Trophoblast cell (in vitro differentiated cells and primary cell): ENCODE measurements at regions not wholly inside any gene's neighbourhood (a gene's known extent, or its start where the extent isn't known, plus 50 kb on each side); places are given as distances from the start of the nearest gene placed in this dataset.
"Not testable (repeated sequence)": the region's sequence is repeated elsewhere in the genome, so short reads cannot be mapped to it uniquely, and the experiment has no call there.

ENCODE experiments used
- DNase-seq, 2 donors: peaks; one replicate each; pipeline ENCODE4 v3.0.0-alpha.2; 2016
- H2AFZ ChIP-seq: 2 replicates; pipeline ENCODE4 v1.6.1; 2013; ENCODE audit warnings: low read length, moderate library complexity, mild to moderate bottlenecking; ENCODE audit not compliant: insufficient read depth, poor library complexity
- H2AK5ac ChIP-seq: 2 replicates; pipeline ENCODE4 v1.6.1; 2013; ENCODE audit warnings: mild to moderate bottlenecking, low read length
- H2BK120ac ChIP-seq: 2 replicates; pipeline ENCODE4 v1.6.1; 2013; ENCODE audit warnings: low read length, mild to moderate bottlenecking, moderate library complexity; ENCODE audit not compliant: insufficient read depth, poor library complexity
- H2BK12ac ChIP-seq: 2 replicates; pipeline ENCODE4 v1.6.1; 2013; ENCODE audit warnings: mild to moderate bottlenecking, low read length, moderate library complexity
- H2BK5ac ChIP-seq: 2 replicates; pipeline ENCODE4 v1.6.1; 2013; ENCODE audit warnings: low read length, low read depth, moderate library complexity, mild to moderate bottlenecking; ENCODE audit not compliant: poor library complexity
- H3K14ac ChIP-seq: 2 replicates; pipeline ENCODE4 v1.6.1; 2013; ENCODE audit warnings: mild to moderate bottlenecking, low read length
- H3K18ac ChIP-seq: 2 replicates; pipeline ENCODE4 v1.6.1; 2013; ENCODE audit warnings: mild to moderate bottlenecking, low read length
- H3K23ac ChIP-seq: 2 replicates; pipeline ENCODE4 v1.6.1; 2013; ENCODE audit warnings: low read length
- H3K27ac ChIP-seq: 2 replicates; pipeline ENCODE4 v1.5.1; 2013; ENCODE audit warnings: low read depth, mild to moderate bottlenecking, inconsistent platforms, low read length, moderate library complexity
- H3K27me3 ChIP-seq: 2 replicates; pipeline ENCODE4 v1.6.1; 2013; ENCODE audit warnings: inconsistent platforms, mild to moderate bottlenecking, low read length, moderate library complexity; ENCODE audit not compliant: insufficient read depth
- H3K36me3 ChIP-seq, 2 experiments: 1 replicate in 1 of 2; 2 replicates in 1 of 2; pipeline ENCODE4 v1.6.1; 2013; ENCODE audit warnings: low read length in 2 of 2, mild to moderate bottlenecking in 2 of 2, moderate library complexity in 1 of 2; ENCODE audit not compliant: insufficient read depth in 2 of 2, control insufficient read depth in 1 of 2
- H3K4ac ChIP-seq: 2 replicates; pipeline ENCODE4 v1.6.1; 2013; ENCODE audit warnings: low read depth, mild to moderate bottlenecking, low read length, moderate library complexity
- H3K4me1 ChIP-seq, 2 experiments: 1 replicate in 1 of 2; 2 replicates in 1 of 2; pipeline ENCODE4 v1.6.1; 2013; ENCODE audit warnings: low read length in 2 of 2, mild to moderate bottlenecking in 2 of 2, moderate library complexity in 1 of 2; ENCODE audit not compliant: insufficient read depth in 2 of 2, control insufficient read depth in 1 of 2
- H3K4me2 ChIP-seq: 2 replicates; pipeline ENCODE4 v1.6.1; 2013; ENCODE audit warnings: inconsistent platforms, mild to moderate bottlenecking, low read length, moderate library complexity
- H3K4me3 ChIP-seq: 2 replicates; pipeline ENCODE4 v1.5.1; 2013; ENCODE audit warnings: mild to moderate bottlenecking, low read depth, low read length, inconsistent platforms
- H3K79me1 ChIP-seq: one replicate; pipeline ENCODE4 v1.6.1; 2013; ENCODE audit warnings: low read length
- H3K79me2 ChIP-seq: 2 replicates; pipeline ENCODE4 v1.6.1; 2013; ENCODE audit warnings: low read length, mild to moderate bottlenecking; ENCODE audit not compliant: control insufficient read depth, insufficient read depth, poor library complexity
- H3K9ac ChIP-seq: 2 replicates; pipeline ENCODE4 v1.6.1; 2013; ENCODE audit warnings: mild to moderate bottlenecking, low read length
- H3K9me3 ChIP-seq: 2 replicates; pipeline ENCODE4 v1.6.1; 2013; ENCODE audit warnings: low read depth, mild to moderate bottlenecking, control low read depth, inconsistent platforms, low read length; ENCODE audit not compliant: insufficient read depth
- H4K12ac ChIP-seq: 2 replicates; pipeline ENCODE4 v1.6.1; 2013; ENCODE audit warnings: low read depth, mild to moderate bottlenecking, low read length, moderate library complexity
- H4K8ac ChIP-seq: 2 replicates; pipeline ENCODE4 v1.6.1; 2013; ENCODE audit warnings: low read depth, mild to moderate bottlenecking, low read length, moderate library complexity
- H4K91ac ChIP-seq: one replicate; pipeline ENCODE4 v1.6.1; 2013; ENCODE audit warnings: low read depth, mild to moderate bottlenecking, low read length, moderate library complexity
- WGBS: extraction: QIAGEN DNeasy Blood & Tissue Kit; methylation state at CpG from one replicate; pipeline ENCODE4 v1.1.7; 2013; ENCODE audit warnings: missing lambda C conversion rate; ENCODE audit not compliant: insufficient read length, insufficient coverage; ENCODE audit errors: extremely low coverage; 5-methylcytosine and 5-hydroxymethylcytosine counted together

DNA sequence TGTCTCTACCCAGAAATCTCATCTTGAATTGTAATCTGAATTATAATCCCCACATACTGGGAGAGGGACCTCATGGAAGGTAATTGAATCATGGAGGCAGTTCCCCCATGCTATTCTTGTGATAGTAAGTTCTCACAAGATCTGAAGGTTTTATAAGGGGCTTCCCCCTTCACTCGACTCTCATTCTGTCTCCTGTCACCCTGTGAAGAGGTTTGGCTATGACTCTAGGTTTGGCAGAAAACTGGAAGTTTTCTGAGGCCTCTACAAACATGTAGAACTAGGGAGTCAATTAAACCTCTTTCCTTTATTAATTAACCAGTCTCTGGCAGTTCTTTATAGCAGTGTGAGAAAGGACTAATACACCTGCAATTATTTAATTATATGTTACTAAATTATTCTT is 125.2 kb upstream of the TGFBR2 start:
- no peaks in the 10 kb centered on the region for H3K4me1 ChIP-seq
- no CpG with 5 or more reads among the region's 1 CpG for WGBS
- no peaks in the 10 kb centered on the region for H3K79me1 ChIP-seq

DNA sequence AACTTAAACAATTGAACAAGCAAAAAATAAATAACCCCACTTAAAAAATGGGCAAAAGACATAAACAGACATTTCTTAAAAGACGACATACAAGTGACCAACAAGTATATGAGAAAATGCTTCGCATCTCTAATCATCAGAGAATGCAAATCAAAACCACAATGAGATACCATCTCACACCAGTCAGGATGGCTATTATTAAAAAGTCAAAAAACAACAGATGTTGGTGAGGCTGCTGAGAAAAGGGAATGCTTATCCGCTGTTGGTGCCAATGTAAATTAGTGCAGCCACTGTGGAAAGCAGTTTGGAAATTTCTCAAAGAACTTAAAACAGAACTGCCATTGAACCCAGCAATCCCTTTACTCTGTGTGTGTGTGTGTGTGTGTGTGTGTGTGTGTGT is 122.2 kb upstream of the TGFBR2 start:
- not testable (repeated sequence) for H3K79me1 ChIP-seq, H3K36me3 ChIP-seq, H3K4me3 ChIP-seq, H3K79me2 ChIP-seq, DNase-seq, H4K8ac ChIP-seq, H4K12ac ChIP-seq, H3K14ac ChIP-seq, H3K23ac ChIP-seq, H2BK12ac ChIP-seq, H4K91ac ChIP-seq, H3K27me3 ChIP-seq, H3K4ac ChIP-seq, H2AFZ ChIP-seq, H3K18ac ChIP-seq, H3K4me2 ChIP-seq, H2AK5ac ChIP-seq, H2BK120ac ChIP-seq, H2BK5ac ChIP-seq, H3K9me3 ChIP-seq, H3K9ac ChIP-seq, H3K27ac ChIP-seq, H3K4me1 ChIP-seq
- WGBS: no CpG with 5 or more reads among the region's 3 CpGs

More for the DNA sequence above, 125.2 kb upstream of the TGFBR2 start:
- no peak overlapping the region for H3K4ac ChIP-seq
- H3K27me3 ChIP-seq: no peaks in the 10 kb centered on the region
- H3K23ac ChIP-seq: no peak overlapping the region
- H4K8ac ChIP-seq: no peak overlapping the region
- H3K18ac ChIP-seq: no peak overlapping the region
- no peak overlapping the region for H2AFZ ChIP-seq
- H4K12ac ChIP-seq: no peak overlapping the region
- no peaks in the 10 kb centered on the region for H3K36me3 ChIP-seq
- H3K4me3 ChIP-seq: no peak overlapping the region
- H3K14ac ChIP-seq: no peak overlapping the region
- no peak overlapping the region for H3K9ac ChIP-seq
- no peak overlapping the region for H2BK5ac ChIP-seq
- no peaks in the 10 kb centered on the region for H3K79me2 ChIP-seq
- H2AK5ac ChIP-seq: no peak overlapping the region
- H3K27ac ChIP-seq: no peak overlapping the region
- H4K91ac ChIP-seq: no peak overlapping the region
- H3K4me2 ChIP-seq: no peak overlapping the region
- no peaks in the 10 kb centered on the region for H3K9me3 ChIP-seq
- H2BK120ac ChIP-seq: no peak overlapping the region
- H2BK12ac ChIP-seq: no peak overlapping the region
- no peak for DNase-seq

DNA sequence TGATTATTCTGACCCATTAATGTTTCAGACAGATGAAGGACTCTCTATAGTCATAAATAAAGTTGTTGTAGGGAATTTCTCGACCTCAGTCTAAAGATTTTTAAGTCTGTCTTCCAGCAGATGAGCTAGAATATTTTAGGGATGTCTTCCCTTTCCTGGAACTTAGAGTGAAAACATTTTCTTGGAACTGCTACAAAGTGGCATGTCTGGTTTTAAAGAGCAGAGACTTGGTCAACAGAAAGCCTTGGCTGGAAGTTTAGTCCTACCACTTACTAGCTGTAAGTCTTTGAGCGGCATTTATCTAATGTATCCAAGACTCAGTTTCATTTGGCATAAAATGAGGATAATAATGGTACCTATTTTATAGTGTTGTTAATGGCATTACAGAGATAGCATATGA is 120.0 kb upstream of the TGFBR2 start:
- Histone ChIP-seq H2BK120ac (no peak overlapping the region), H3K9ac (no peak overlapping the region), H3K79me1 (no peaks in the 10 kb centered on the region), H4K91ac (no peak overlapping the region), H3K14ac (no peak overlapping the region), H3K23ac (no peak overlapping the region), H3K9me3 (no peaks in the 10 kb centered on the region), H3K79me2 (no peaks in the 10 kb centered on the region), H3K18ac (no peak overlapping the region), H4K12ac (no peak overlapping the region), H2AK5ac (no peak overlapping the region), H2BK5ac (no peak overlapping the region), H2AFZ (no peak overlapping the region), H3K4me1 (no peaks in the 10 kb centered on the region), H4K8ac (no peak overlapping the region), H3K36me3 (no peaks in the 10 kb centered on the region), H3K4me3 (no peak overlapping the region), H3K4me2 (no peak overlapping the region), H3K4ac (no peak overlapping the region), H3K27me3 (no peaks in the 10 kb centered on the region), H3K27ac (no peak overlapping the region), H2BK12ac (no peak overlapping the region)
- no CpG with 5 or more reads among the region's 2 CpGs for WGBS
- DNase-seq: no peak

DNA sequence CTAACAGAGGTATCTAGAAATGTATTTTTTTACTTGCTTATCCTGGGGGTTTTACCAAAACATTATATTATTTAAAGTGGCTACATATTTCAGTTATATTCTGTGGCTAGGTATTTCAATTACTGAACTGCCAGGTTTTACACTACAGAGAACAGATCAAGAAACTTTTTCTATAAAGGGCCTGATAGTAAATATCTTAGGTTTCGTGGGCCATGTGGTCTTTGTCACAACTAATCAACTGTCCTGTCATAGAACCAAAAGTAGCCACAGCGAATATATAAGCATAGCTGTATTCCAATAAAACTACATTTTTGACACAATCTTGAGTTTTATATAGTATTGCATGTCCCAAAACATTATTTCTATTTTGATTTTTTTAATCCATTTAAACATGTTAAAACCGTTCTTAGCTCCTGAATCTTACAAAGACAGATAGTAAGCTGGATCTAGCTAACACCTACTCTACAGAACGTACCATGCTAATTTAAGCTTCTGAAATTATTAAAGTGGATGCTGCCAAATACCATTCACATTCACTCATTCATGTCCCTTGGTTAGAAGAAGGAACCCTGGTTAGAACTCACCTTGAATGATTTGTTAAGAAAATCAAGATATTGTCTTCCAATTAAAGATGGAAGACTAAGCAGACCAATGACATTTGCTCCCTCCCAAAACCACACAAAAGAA is 118.2 kb upstream of the TGFBR2 start:
- Histone ChIP-seq H3K27me3 (no peaks in the 10 kb centered on the region), H2BK5ac (no peak overlapping the region), H3K18ac (no peak overlapping the region), H3K4me2 (no peak overlapping the region), H3K27ac (no peak overlapping the region), H3K36me3 (no peaks in the 10 kb centered on the region), H3K23ac (no peak overlapping the region), H3K4me1 (peaks cover 1 to 4% of the 10 kb centered on the region in 2 experiments), H4K8ac (no peak overlapping the region), H4K12ac (no peak overlapping the region), H2BK12ac (no peak overlapping the region), H3K4ac (no peak overlapping the region), H4K91ac (no peak overlapping the region), H3K9me3 (no peaks in the 10 kb centered on the region), H3K79me1 (no peaks in the 10 kb centered on the region), H2AK5ac (no peak overlapping the region), H2BK120ac (no peak overlapping the region), H3K79me2 (no peaks in the 10 kb centered on the region), H3K4me3 (no peak overlapping the region), H3K9ac (no peak overlapping the region), H2AFZ (no peak overlapping the region), H3K14ac (no peak overlapping the region)
- DNase-seq: no peak
- no CpG with 5 or more reads among the region's 4 CpGs for WGBS
